ENCODE measurements at regions not wholly inside any gene's neighbourhood (a gene's known extent, or its start where the extent isn't known, plus 50 kb on each side); places are given as distances from the start of the nearest gene placed in this dataset.

GRCh38 chr6:27129095-27129815 is 118.2 kb upstream of the PRSS16 start:
- no peak for TF ChIP-seq CTCF (IDR thresholded peaks at IDR 0.05; ENCODE audit: low read depth, low read length)
- no peak overlapping the region for H3K4me3 ChIP-seq (ENCODE audit: low read depth, low read length)

DNA sequence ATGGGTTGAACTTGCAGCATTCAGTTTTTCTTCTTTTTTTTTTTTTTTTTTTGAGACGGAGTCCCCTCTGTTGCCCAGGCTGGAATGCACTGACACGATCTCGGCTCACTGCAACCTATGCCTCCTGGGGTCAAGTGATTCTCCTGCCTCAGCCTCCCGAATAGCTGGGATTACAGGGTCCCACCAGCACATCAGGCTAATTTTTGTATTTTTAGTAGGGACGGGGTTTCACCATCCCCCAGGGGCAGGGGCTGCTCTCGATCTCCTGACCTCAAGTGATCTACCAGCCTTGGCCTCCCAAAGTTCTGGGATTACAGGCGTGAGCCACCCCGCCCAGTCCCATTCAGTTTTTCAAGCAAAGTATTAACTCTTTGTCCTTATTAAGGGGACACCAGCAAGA is 117.6 kb upstream of the PRSS16 start:
- no peak for TF ChIP-seq CTCF (IDR thresholded peaks at IDR 0.05; ENCODE audit: low read depth, low read length)
- H3K4me3 ChIP-seq (ENCODE audit: low read depth, low read length): no peak overlapping the region

DNA sequence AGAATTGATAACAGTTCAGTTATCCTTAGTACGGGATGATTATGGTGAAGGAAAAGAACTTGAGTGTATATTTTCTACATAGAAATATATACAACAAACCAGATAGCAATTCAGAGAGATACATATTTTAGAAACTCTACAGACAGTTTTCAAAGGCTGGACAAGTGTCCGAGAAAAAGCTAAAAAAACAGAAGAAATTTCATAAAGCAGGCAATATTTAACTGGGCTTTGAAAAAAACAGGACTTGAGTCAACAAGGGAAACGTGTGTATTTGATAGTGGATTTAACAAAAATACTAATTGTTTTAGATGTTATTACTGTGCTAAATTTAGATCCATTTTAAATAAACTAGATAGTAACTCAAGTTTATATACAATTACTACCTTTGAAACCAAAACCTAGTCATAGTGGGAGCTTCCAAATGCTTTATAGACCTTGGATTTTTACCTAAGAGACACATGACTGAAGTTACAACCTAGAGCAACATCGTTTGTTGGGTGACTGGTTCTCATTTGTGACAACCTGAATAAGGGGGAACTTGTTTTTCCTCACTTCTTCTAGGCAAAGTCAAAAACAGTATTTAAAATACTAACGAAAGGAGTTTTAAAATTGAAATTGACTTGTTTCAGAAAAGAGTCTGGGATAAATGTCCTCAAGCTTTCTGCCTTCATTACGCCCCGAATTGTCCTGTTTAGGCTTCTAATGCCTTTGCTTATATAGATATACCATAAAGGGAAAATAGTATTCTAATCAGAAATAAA is 116.7 kb upstream of the PRSS16 start:
- no peak for TF ChIP-seq CTCF (IDR thresholded peaks at IDR 0.05; ENCODE audit: low read depth, low read length)
- H3K4me3 ChIP-seq (ENCODE audit: low read depth, low read length): peak overlapping the region; percentile 63

GRCh38 chr6:27132282-27132531 is 115.3 kb upstream of the PRSS16 start:
- peak overlapping the region; percentile 63 for H3K4me3 ChIP-seq (ENCODE audit: low read depth, low read length)

DNA sequence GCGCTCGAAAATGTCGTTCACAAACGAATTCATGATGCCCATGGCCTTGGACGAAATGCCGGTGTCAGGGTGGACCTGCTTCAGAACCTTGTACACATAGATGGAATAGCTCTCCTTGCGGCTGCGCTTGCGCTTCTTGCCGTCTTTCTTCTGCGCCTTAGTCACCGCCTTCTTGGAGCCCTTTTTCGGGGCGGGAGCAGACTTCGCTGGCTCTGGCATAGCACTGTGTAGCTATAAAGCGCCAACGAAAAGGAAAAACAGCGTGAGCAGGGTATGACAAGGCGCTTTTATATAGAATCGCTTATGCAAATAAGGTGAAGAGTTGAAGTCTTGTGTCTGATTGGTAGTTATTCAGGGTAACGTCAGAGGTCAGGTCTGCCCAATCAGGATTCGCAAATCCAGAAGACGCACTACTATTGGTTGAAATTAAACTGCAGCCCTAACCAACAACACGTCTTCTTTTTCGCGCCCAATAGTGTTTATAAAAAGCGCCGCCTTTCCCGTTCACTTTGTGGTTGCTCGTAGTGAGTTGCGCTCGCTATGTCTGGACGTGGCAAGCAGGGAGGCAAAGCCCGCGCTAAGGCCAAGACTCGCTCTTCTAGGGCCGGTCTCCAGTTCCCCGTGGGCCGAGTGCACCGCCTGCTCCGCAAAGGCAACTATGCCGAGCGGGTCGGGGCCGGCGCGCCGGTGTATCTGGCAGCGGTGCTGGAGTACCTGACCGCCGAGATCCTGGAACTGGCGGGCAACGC is 114.8 kb upstream of the PRSS16 start:
- H3K4me3 ChIP-seq (ENCODE audit: low read depth, low read length): peak overlapping the region; percentile 68
- no peak for TF ChIP-seq CTCF (IDR thresholded peaks at IDR 0.05; ENCODE audit: low read depth, low read length)

DNA sequence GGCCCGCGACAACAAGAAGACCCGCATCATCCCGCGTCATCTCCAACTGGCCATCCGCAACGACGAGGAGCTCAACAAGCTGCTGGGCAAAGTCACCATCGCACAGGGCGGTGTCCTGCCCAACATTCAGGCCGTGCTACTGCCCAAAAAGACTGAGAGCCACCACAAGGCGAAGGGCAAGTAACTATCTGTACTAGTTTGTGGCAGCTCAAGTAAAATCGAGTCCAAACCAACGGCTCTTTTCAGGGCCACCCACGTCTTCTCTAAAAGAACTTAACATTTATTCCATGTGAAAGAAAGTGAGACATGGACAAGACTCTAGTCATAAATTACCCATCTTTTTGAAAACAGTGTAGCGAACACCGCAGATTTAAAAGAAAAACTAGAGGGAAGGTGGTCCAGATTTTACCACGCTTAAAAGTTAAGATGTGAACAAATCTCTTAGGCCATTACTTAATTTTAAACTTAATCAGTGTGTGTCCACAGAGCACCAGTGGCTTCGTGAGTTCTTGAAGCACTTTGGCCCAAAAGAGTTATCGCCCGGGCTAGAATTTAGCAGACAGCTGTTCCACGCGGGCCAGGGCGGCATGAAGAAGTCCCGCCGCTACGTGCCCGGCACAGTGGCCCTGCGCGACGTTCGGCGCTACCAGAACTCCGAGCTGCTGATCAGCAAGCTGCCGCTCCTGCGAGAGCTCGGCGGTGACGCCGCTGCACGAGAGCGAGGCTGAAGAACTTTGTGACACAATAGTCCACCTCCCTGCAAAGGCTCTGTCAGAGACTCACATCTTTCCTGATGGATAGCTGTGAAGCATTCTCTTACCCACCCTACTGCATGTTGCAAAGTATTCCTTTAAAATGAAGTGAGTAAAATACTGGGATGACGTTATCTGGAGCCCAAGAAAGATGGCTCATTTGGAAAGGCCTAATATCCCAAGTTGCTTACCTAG is 113.9 kb upstream of the PRSS16 start:
- peak overlapping the region; percentile 68 for H3K4me3 ChIP-seq (ENCODE audit: low read depth, low read length)
- TF ChIP-seq CTCF (IDR thresholded peaks at IDR 0.05; ENCODE audit: low read depth, low read length): no peak

- H3K4me3 ChIP-seq (ENCODE audit: low read depth, low read length): no peak overlapping the region
- no peak for TF ChIP-seq CTCF (IDR thresholded peaks at IDR 0.05; ENCODE audit: low read depth, low read length)
Measured at GRCh38 chr6:27135087-27135657, 112.3 kb upstream of the PRSS16 start.

Data from WI38 (cell line).